Smooth muscle cell (in vitro differentiated cells): ENCODE measurements at regions not wholly inside any gene's neighbourhood (a gene's known extent, or its start where the extent isn't known, plus 50 kb on each side); places are given as distances from the start of the nearest gene placed in this dataset.

Experiments used
- DNase-seq: peaks from one replicate; lab custom pipeline; 2025; ENCODE audit not compliant: unreplicated experiment; lab: John Stamatoyannopoulos, UW
- H2AFZ ChIP-seq: fragments of 200-600 bp; sonication (generic); 2 replicates; pipeline ENCODE4 v1.6.0; 2016; ENCODE audit warnings: antibody characterized with exemption, low read depth, mild to moderate bottlenecking
- H3F3A ChIP-seq: fragments of 200-600 bp; sonication (generic); 2 replicates; pipeline ENCODE4 v1.6.0; 2017; ENCODE audit warnings: antibody characterized with exemption, low read depth
- H3K27ac ChIP-seq: fragments of 200-600 bp; sonication (generic); 2 replicates; pipeline ENCODE4 v1.5.1; 2016; ENCODE audit warnings: low read depth, mild to moderate bottlenecking
- H3K27me3 ChIP-seq: fragments of 200-600 bp; sonication (generic); 2 replicates; pipeline ENCODE4 v1.6.1; 2016; ENCODE audit warnings: low read depth, mild to moderate bottlenecking
- H3K36me3 ChIP-seq: fragments of 200-600 bp; sonication (generic); 2 replicates; pipeline ENCODE4 v1.5.1; 2016; ENCODE audit warnings: low read depth
- H3K4me1 ChIP-seq: fragments of 200-600 bp; sonication (generic); 2 replicates; pipeline ENCODE4 v1.5.1; 2016; ENCODE audit warnings: low read depth
- H3K4me2 ChIP-seq: fragments of 200-600 bp; sonication (generic); 2 replicates; pipeline ENCODE4 v1.6.0; 2016; ENCODE audit warnings: mild to moderate bottlenecking
- H3K4me3 ChIP-seq: fragments of 200-600 bp; sonication (generic); 2 replicates; pipeline ENCODE4 v1.5.1; 2016; ENCODE audit warnings: mild to moderate bottlenecking
- H3K79me2 ChIP-seq: fragments of 200-600 bp; sonication (generic); 2 replicates; pipeline ENCODE4 v1.6.0; 2016; ENCODE audit warnings: low read depth, mild to moderate bottlenecking
- H3K9ac ChIP-seq: fragments of 200-600 bp; sonication (generic); 2 replicates; pipeline ENCODE4 v1.6.0; 2016; ENCODE audit warnings: low read depth
- H3K9me3 ChIP-seq: fragments of 200-600 bp; sonication (generic); replicated peaks from 2 replicates; pipeline ENCODE4 v1.5.1; 2016; ENCODE audit warnings: low read depth
- H4K20me1 ChIP-seq: fragments of 200-600 bp; sonication (generic); 2 replicates; pipeline ENCODE4 v1.6.0; 2016; ENCODE audit warnings: low read depth
- WGBS: methylation state at CpG from one replicate; pipeline ENCODE4 v1.1.7; 2016; ENCODE audit warnings: low lambda C conversion rate; 5-methylcytosine and 5-hydroxymethylcytosine counted together
- TF ChIP-seq, protein P1 (sequence below): fragments of 200-600 bp; sonication (generic); IDR thresholded peaks from 2 replicates; pipeline ENCODE4 v1.5.1; 2017; ENCODE audit warnings: borderline replicate concordance, mild to moderate bottlenecking, antibody characterized with exemption; ENCODE audit not compliant: insufficient read depth, poor library complexity, severe bottlenecking

GRCh38 chr10:106107706-106108105 lies 1056.8 kb downstream of the SORCS1 start:
- Histone ChIP-seq H3K27me3 (no peaks in the 10 kb centered on the region), H3K4me1 (peaks cover 4% of the 10 kb centered on the region), H3K27ac (peak overlapping the region; percentile 1), H3F3A (no peaks in the 10 kb centered on the region), H2AFZ (no peak overlapping the region), H3K4me2 (no peak overlapping the region), H3K36me3 (no peaks in the 10 kb centered on the region), H3K9me3 (no peaks in the 10 kb centered on the region), H3K9ac (no peak overlapping the region), H3K79me2 (no peaks in the 10 kb centered on the region), H4K20me1 (no peaks in the 10 kb centered on the region), H3K4me3 (no peak overlapping the region)
- DNase-seq: no peak
- TF ChIP-seq, protein P1, sequence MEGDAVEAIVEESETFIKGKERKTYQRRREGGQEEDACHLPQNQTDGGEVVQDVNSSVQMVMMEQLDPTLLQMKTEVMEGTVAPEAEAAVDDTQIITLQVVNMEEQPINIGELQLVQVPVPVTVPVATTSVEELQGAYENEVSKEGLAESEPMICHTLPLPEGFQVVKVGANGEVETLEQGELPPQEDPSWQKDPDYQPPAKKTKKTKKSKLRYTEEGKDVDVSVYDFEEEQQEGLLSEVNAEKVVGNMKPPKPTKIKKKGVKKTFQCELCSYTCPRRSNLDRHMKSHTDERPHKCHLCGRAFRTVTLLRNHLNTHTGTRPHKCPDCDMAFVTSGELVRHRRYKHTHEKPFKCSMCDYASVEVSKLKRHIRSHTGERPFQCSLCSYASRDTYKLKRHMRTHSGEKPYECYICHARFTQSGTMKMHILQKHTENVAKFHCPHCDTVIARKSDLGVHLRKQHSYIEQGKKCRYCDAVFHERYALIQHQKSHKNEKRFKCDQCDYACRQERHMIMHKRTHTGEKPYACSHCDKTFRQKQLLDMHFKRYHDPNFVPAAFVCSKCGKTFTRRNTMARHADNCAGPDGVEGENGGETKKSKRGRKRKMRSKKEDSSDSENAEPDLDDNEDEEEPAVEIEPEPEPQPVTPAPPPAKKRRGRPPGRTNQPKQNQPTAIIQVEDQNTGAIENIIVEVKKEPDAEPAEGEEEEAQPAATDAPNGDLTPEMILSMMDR: no peak

- Histone ChIP-seq H2AFZ (no peak overlapping the region), H4K20me1 (no peaks in the 10 kb centered on the region), H3K4me2 (no peak overlapping the region), H3K4me1 (peaks cover 4% of the 10 kb centered on the region), H3K27me3 (no peaks in the 10 kb centered on the region), H3K36me3 (no peaks in the 10 kb centered on the region), H3F3A (no peaks in the 10 kb centered on the region), H3K27ac (no peak overlapping the region), H3K4me3 (no peak overlapping the region), H3K9ac (no peak overlapping the region), H3K9me3 (no peaks in the 10 kb centered on the region), H3K79me2 (no peaks in the 10 kb centered on the region)
- TF ChIP-seq, protein P1: no peak
- DNase-seq: no peak
- WGBS: 87% methylated on average over 2 of the region's 2 CpGs
Measured at GRCh38 chr10:106106114-106106513, 1058.4 kb downstream of the SORCS1 start.

DNA sequence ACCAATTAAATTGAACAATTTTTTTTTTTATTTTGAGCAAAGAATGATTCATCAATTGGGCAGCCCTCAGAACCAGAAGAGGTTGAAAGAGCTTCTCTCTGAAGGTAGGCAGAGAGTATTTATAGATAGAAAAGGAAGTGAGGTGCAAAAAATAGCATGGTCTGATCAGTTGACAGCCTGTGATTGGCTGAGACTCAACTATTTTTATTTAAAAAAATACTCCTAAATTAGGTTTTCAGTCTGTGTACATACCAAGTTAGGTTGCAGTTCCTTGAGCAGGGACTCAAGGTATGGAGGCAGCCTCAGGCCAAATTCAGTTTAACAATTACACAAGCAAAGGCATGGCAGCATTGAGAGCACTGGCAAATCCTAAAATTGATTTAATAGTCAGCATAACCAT lies 1074.7 kb downstream of the SORCS1 start:
- no peaks in the 10 kb centered on the region for H4K20me1 ChIP-seq
- no peaks in the 10 kb centered on the region for H3K36me3 ChIP-seq
- TF ChIP-seq, protein P1: no peak
- no peaks in the 10 kb centered on the region for H3K27me3 ChIP-seq
- no peak overlapping the region for H3K4me3 ChIP-seq
- H3F3A ChIP-seq: no peaks in the 10 kb centered on the region
- H3K9me3 ChIP-seq: no peaks in the 10 kb centered on the region
- no peak overlapping the region for H3K9ac ChIP-seq
- H3K4me1 ChIP-seq: no peaks in the 10 kb centered on the region
- no peak overlapping the region for H3K27ac ChIP-seq
- no peak for DNase-seq
- no peak overlapping the region for H2AFZ ChIP-seq
- no peak overlapping the region for H3K4me2 ChIP-seq
- no peaks in the 10 kb centered on the region for H3K79me2 ChIP-seq

DNA sequence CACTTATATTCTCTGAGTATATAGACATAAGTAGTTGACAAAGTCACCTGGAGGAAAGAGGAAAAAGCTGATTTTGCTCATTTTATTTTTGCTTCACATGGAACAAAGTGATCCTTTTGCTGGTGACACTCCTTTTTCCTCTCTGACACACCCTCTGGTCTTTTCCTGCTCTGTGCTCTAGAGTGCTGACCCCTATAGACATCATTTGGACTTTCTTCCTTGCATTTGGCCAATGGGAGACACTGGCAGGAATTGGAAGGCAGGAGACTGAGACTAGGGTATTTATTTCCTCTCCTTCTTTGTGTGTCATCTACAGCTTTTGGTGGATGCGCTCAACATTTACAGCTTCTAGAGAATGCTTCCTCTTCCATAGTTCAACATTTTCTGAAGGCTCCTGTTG lies 1078.1 kb downstream of the SORCS1 start:
- no peak overlapping the region for H2AFZ ChIP-seq
- WGBS: 95% methylated on average over 1 of the region's 1 CpG
- H3K9ac ChIP-seq: no peak overlapping the region
- H3K4me1 ChIP-seq: no peaks in the 10 kb centered on the region
- no peaks in the 10 kb centered on the region for H3K79me2 ChIP-seq
- TF ChIP-seq, protein P1: no peak
- H3K4me3 ChIP-seq: no peak overlapping the region
- H3F3A ChIP-seq: no peaks in the 10 kb centered on the region
- no peaks in the 10 kb centered on the region for H3K9me3 ChIP-seq
- H3K27me3 ChIP-seq: no peaks in the 10 kb centered on the region
- no peak for DNase-seq
- no peaks in the 10 kb centered on the region for H4K20me1 ChIP-seq
- H3K27ac ChIP-seq: no peak overlapping the region
- no peaks in the 10 kb centered on the region for H3K36me3 ChIP-seq
- no peak overlapping the region for H3K4me2 ChIP-seq
